Globus pallidus (tissue), 1 donor: ENCODE measurements at regions not wholly inside any gene's neighbourhood (a gene's known extent, or its start where the extent isn't known, plus 50 kb on each side); places are given as distances from the start of the nearest gene placed in this dataset.

Experiments
- DNase-seq: peaks from one replicate; pipeline ENCODE4 v3.0.0-alpha.2; 2015; ENCODE audit warnings: low spot score

- DNase-seq, result no peak
Measured at GRCh38 chrX:10393241-10393640, 227.1 kb downstream of the MID1 start.

GRCh38 chrX:10393899-10394298 lies 226.5 kb downstream of the MID1 start:
- no peak for DNase-seq

- no peak for DNase-seq
Measured at GRCh38 chrX:10395179-10395578, 225.2 kb downstream of the MID1 start.
